IMR-90 (cell line): ENCODE measurements at regions not wholly inside any gene's neighbourhood (a gene's known extent, or its start where the extent isn't known, plus 50 kb on each side); places are given as distances from the start of the nearest gene placed in this dataset.

ENCODE experiments used
- ATAC-seq: fragments of 200-7000 bp; cut with Tn5 transposase; 2 replicates; pipeline ENCODE4 v1.9.1; 2020; ENCODE audit warnings: low read depth, mild to moderate bottlenecking, moderate library complexity
- BruUV-seq: library from RNA; stranded (reverse); fragments of 400-500 nt; replicated peaks from 2 replicates; lab custom pipeline; 2021; lab: Mats Ljungman, UMichigan
- CTCF ChIA-PET: fragments of 300-600 bp; formaldehyde crosslinking; extraction: SDS; loops from one replicate; lab custom pipeline; 2021; ENCODE audit warnings: antibody characterized with exemption; lab: Yijun Ruan, JAX
- POLR2A ChIA-PET: fragments of 300-600 bp; sonication (Branson Sonifier 250); formaldehyde crosslinking; loops from one replicate; lab custom pipeline; 2022; ENCODE audit warnings: antibody characterized with exemption; ENCODE audit not compliant: unreplicated experiment; lab: Charles Lee
- DNase-seq: peaks from one replicate; pipeline ENCODE4 v3.0.0; 2013
- H2AFZ ChIP-seq: replicated peaks from 2 replicates; pipeline ENCODE3; 2013; ENCODE audit warnings: low read length, mild to moderate bottlenecking; ENCODE audit not compliant: poor library complexity
- H2AK5ac ChIP-seq: 2 replicates; pipeline ENCODE4 v1.6.1; 2013; ENCODE audit warnings: low read depth, low read length, inconsistent platforms
- H2AK9ac ChIP-seq: replicated peaks from 2 replicates; pipeline ENCODE3; 2013; ENCODE audit warnings: mild to moderate bottlenecking, low read depth, low read length, moderate library complexity; ENCODE audit not compliant: poor library complexity
- H2BK120ac ChIP-seq: 2 replicates; pipeline ENCODE4 v1.6.1; 2013; ENCODE audit warnings: low read depth, low read length, inconsistent platforms
- H2BK15ac ChIP-seq: 3 replicates; pipeline ENCODE4 v1.6.1; 2013; ENCODE audit warnings: low read depth, low read length, inconsistent platforms
- H2BK20ac ChIP-seq: 2 replicates; pipeline ENCODE4 v1.6.1; 2013; ENCODE audit warnings: low read depth, mild to moderate bottlenecking, inconsistent platforms, low read length, moderate library complexity
- H2BK5ac ChIP-seq: 2 replicates; pipeline ENCODE4 v1.6.1; 2013; ENCODE audit warnings: mild to moderate bottlenecking, low read depth, low read length, inconsistent platforms; ENCODE audit not compliant: poor library complexity, severe bottlenecking
- H3K14ac ChIP-seq: replicated peaks from 2 replicates; pipeline ENCODE4 v1.6.1; 2013; ENCODE audit warnings: low read depth, low read length, inconsistent platforms
- H3K18ac ChIP-seq: 2 replicates; pipeline ENCODE4 v1.6.1; 2013; ENCODE audit warnings: low read depth, low read length, control low read depth
- H3K23ac ChIP-seq: 2 replicates; pipeline ENCODE4 v1.6.1; 2013; ENCODE audit warnings: low read depth, low read length, inconsistent platforms
- H3K27ac ChIP-seq: 2 replicates; pipeline ENCODE4 v1.5.1; 2013; ENCODE audit warnings: mild to moderate bottlenecking, control low read depth, low read length; ENCODE audit not compliant: insufficient read depth
- H3K27me3 ChIP-seq: 2 replicates; pipeline ENCODE4 v1.6.1; 2013; ENCODE audit warnings: low read length; ENCODE audit not compliant: control insufficient read depth, insufficient read depth
- H3K36me3 ChIP-seq: 2 replicates; pipeline ENCODE4 v1.6.1; 2013; ENCODE audit warnings: low read length, mixed read lengths; ENCODE audit not compliant: control insufficient read depth, insufficient read depth
- H3K4ac ChIP-seq: 2 replicates; pipeline ENCODE4 v1.6.1; 2013; ENCODE audit warnings: low read depth, low read length, inconsistent platforms
- H3K4me1 ChIP-seq: 2 replicates; pipeline ENCODE4 v1.6.1; 2013; ENCODE audit warnings: low read length, mixed read lengths; ENCODE audit not compliant: control insufficient read depth, insufficient read depth
- H3K4me2 ChIP-seq: 2 replicates; pipeline ENCODE4 v1.6.1; 2013; ENCODE audit warnings: low read depth, mild to moderate bottlenecking, control low read depth, low read length, moderate library complexity
- H3K4me3 ChIP-seq: 2 replicates; pipeline ENCODE4 v1.5.1; 2013; ENCODE audit warnings: low read depth, mild to moderate bottlenecking, control low read depth, low read length, moderate library complexity; ENCODE audit not compliant: insufficient read depth
- H3K56ac ChIP-seq: 2 replicates; pipeline ENCODE4 v1.6.1; 2013; ENCODE audit warnings: low read length, inconsistent platforms; ENCODE audit not compliant: insufficient read depth; ENCODE audit errors: extremely low read depth
- H3K79me1 ChIP-seq, 2 experiments: 2 replicates each; pipeline ENCODE4 v1.6.1; 2013; ENCODE audit warnings: low read length in 2 of 2, inconsistent platforms in 1 of 2, low read depth in 1 of 2
- H3K9ac ChIP-seq: 2 replicates; pipeline ENCODE4 v1.6.1; 2013; ENCODE audit warnings: low read depth, low read length, control low read depth
- H3K9me1 ChIP-seq: 2 replicates; pipeline ENCODE4 v1.6.1; 2013; ENCODE audit warnings: low read length, inconsistent platforms; ENCODE audit not compliant: insufficient read depth
- H3K9me3 ChIP-seq: 2 replicates; pipeline ENCODE4 v1.6.1; 2013; ENCODE audit warnings: low read length; ENCODE audit not compliant: control insufficient read depth, insufficient read depth
- H4K20me1 ChIP-seq: 2 replicates; pipeline ENCODE4 v1.6.1; 2013; ENCODE audit warnings: low read length, inconsistent platforms; ENCODE audit not compliant: insufficient read depth
- H4K5ac ChIP-seq: 2 replicates; pipeline ENCODE4 v1.6.1; 2013; ENCODE audit warnings: mild to moderate bottlenecking, low read depth, low read length, control low read depth
- H4K8ac ChIP-seq, 2 experiments: 2 replicates each; pipeline ENCODE4 v1.6.1; 2013; ENCODE audit warnings: low read depth in 2 of 2, low read length in 2 of 2, control low read depth in 1 of 2, inconsistent platforms in 1 of 2
- H4K91ac ChIP-seq: 2 replicates; pipeline ENCODE4 v1.6.1; 2013; ENCODE audit warnings: low read depth, low read length, inconsistent platforms; ENCODE audit not compliant: insufficient read depth
- CEBPB ChIP-seq: IDR thresholded peaks from 2 replicates; pipeline ENCODE4 v1.6.1; 2012; ENCODE audit warnings: low read depth, low read length, improper control_type of control experiment
- CHD1 ChIP-seq: IDR thresholded peaks from 2 replicates; pipeline ENCODE4 v1.6.1; 2012; ENCODE audit warnings: low read depth, low read length, improper control_type of control experiment
- MAFK ChIP-seq: IDR thresholded peaks from 2 replicates; pipeline ENCODE4 v1.6.1; 2012; ENCODE audit warnings: low read depth, low read length, improper control_type of control experiment
- MAZ ChIP-seq: IDR thresholded peaks from 2 replicates; pipeline ENCODE4 v1.6.1; 2012; ENCODE audit warnings: low read depth, mild to moderate bottlenecking, low read length, improper control_type of control experiment, moderate library complexity, borderline replicate concordance
- MXI1 ChIP-seq: IDR thresholded peaks from 2 replicates; pipeline ENCODE4 v1.6.1; 2012; ENCODE audit warnings: low read depth, mild to moderate bottlenecking, low read length, moderate library complexity, borderline replicate concordance
- NFE2L2 ChIP-seq: fragments of 150-350 bp; IDR thresholded peaks from 2 replicates; pipeline ENCODE4 v1.6.1; 2016; ENCODE audit warnings: low read depth, mild to moderate bottlenecking, low read length
- POLR2A ChIP-seq: IDR thresholded peaks from 2 replicates; pipeline ENCODE4 v1.6.1; 2012; ENCODE audit warnings: mild to moderate bottlenecking, low read depth, low read length
- RAD21 ChIP-seq: IDR thresholded peaks from 2 replicates; pipeline ENCODE4 v1.6.1; 2012; ENCODE audit warnings: low read length, improper control_type of control experiment
- RCOR1 ChIP-seq: IDR thresholded peaks from 2 replicates; pipeline ENCODE4 v1.6.1; 2012; ENCODE audit warnings: mild to moderate bottlenecking, low read length, improper control_type of control experiment; ENCODE audit not compliant: insufficient replicate concordance
- WGBS, 2 experiments: methylation state at CpG; one replicate each; pipeline versions ENCODE4 v1.1.5 to v1.1.7; 2013; ENCODE audit warnings: missing lambda C conversion rate in 2 of 2; ENCODE audit not compliant: insufficient read length in 1 of 2; ENCODE audit errors: extremely low coverage in 2 of 2; 5-methylcytosine and 5-hydroxymethylcytosine counted together
- dilution Hi-C: fragments of 300-500 bp; cut with HindIII; formaldehyde crosslinking; loops from one replicate; pipeline ENCODE4 v1.14.3; 2018; ENCODE audit warnings: low sequenced_read_pairs; ENCODE audit not compliant: unreplicated experiment
- in situ Hi-C: fragments of 300-500 bp; cut with MboI; formaldehyde crosslinking; loops from 3 replicates; pipeline ENCODE4 v1.14.3; 2019; ENCODE audit warnings: low sequenced_read_pairs, inconsistent platforms, mixed read lengths
- intact Hi-C: fragments of 100-400 bp; cut with micrococcal nuclease; formaldehyde crosslinking; loops from 2 replicates; pipeline ENCODE4 v1.10.0; 2022
- TF ChIP-seq, protein P1 (sequence below): fragments of 150-350 bp; IDR thresholded peaks from 2 replicates; pipeline ENCODE4 v1.6.1; 2016; ENCODE audit warnings: low read depth, mild to moderate bottlenecking, low read length, moderate library complexity, borderline replicate concordance

DNA sequence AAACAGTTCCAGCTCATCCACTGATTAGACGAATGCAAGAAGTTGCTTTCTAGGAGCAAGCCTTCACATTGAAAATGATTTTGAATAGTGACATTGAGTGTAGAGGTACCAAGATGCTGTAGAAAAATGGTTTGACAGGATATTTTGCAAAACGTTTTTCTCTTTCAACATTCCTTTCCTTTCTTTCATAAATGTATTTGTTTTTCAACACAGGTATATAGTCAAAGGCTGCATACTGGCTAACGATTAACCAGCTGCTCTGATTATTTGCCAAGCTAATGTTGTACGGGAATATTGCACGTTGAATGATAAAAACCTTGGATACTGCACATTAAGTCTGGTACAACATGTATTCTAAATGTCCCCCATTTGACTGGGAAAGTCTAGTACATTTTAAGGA is 78.8 kb upstream of the TENT5A start:
- H3K14ac ChIP-seq, result no peak overlapping the region
- no peak overlapping the region for H2AFZ ChIP-seq
- no peak overlapping the region for H2BK5ac ChIP-seq
- WGBS, 2 experiments, result no CpG with 5 or more reads among the region's 5 CpGs
- H3K4me2 ChIP-seq, result no peak overlapping the region
- no peak overlapping the region for H4K5ac ChIP-seq
- no TSS peak for BruUV-seq
- dilution Hi-C loops (no loop called here), intact Hi-C loops (no loop called here), in situ Hi-C loops (no loop called here)
- no peak overlapping the region for H3K4ac ChIP-seq
- no peak overlapping the region for H2AK9ac ChIP-seq
- ATAC-seq, result no peak
- no peak for DNase-seq
- H3K36me3 ChIP-seq, result no peaks in the 10 kb centered on the region
- H4K20me1 ChIP-seq, result no peaks in the 10 kb centered on the region
- no peak overlapping the region for H4K91ac ChIP-seq
- no peak overlapping the region for H4K8ac ChIP-seq
- TF ChIP-seq NFE2L2, result no peak
- no peak for TF ChIP-seq MAZ
- TF ChIP-seq, protein P1, sequence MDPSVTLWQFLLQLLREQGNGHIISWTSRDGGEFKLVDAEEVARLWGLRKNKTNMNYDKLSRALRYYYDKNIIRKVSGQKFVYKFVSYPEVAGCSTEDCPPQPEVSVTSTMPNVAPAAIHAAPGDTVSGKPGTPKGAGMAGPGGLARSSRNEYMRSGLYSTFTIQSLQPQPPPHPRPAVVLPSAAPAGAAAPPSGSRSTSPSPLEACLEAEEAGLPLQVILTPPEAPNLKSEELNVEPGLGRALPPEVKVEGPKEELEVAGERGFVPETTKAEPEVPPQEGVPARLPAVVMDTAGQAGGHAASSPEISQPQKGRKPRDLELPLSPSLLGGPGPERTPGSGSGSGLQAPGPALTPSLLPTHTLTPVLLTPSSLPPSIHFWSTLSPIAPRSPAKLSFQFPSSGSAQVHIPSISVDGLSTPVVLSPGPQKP, result no peak
- TF ChIP-seq POLR2A, result no peak
- TF ChIP-seq RAD21, result no peak
- no peak for TF ChIP-seq MAFK
- TF ChIP-seq MXI1, result no peak
- no peak for TF ChIP-seq RCOR1
- no peak for TF ChIP-seq CEBPB
- no peak for TF ChIP-seq CHD1
- H3K79me1 ChIP-seq, result no peaks in the 10 kb centered on the region
- no peak overlapping the region for H3K18ac ChIP-seq
- POLR2A ChIA-PET, result no interaction called here
- no peak overlapping the region for H2BK15ac ChIP-seq
- no peak overlapping the region for H2BK120ac ChIP-seq
- no peak overlapping the region for H3K23ac ChIP-seq
- H3K27ac ChIP-seq, result no peak overlapping the region
- H3K9ac ChIP-seq, result no peak overlapping the region
- no peak overlapping the region for H3K56ac ChIP-seq
- CTCF ChIA-PET, result interaction anchor here (0.5 kb wide), 1 partner anchor 115 kb away, joined by 3 read pairs; no protein-coding TSS in a partner anchor
- H3K9me3 ChIP-seq, result peaks cover 3% of the 10 kb centered on the region
- no peaks in the 10 kb centered on the region for H3K9me1 ChIP-seq
- H3K27me3 ChIP-seq, result no peaks in the 10 kb centered on the region
- H3K4me3 ChIP-seq, result no peak overlapping the region
- no peak overlapping the region for H2AK5ac ChIP-seq
- peaks cover 4% of the 10 kb centered on the region; the same call in 1 of the 2 replicates for H3K4me1 ChIP-seq
- H2BK20ac ChIP-seq, result no peak overlapping the region
